ENCODE measurements at regions not wholly inside any gene's neighbourhood (a gene's known extent, or its start where the extent isn't known, plus 50 kb on each side); places are given as distances from the start of the nearest gene placed in this dataset.

- H3K9ac ChIP-seq (ENCODE audit: low read length), result no peak overlapping the region
- H3K27me3 ChIP-seq (ENCODE audit: control insufficient read depth, insufficient read depth, low read length), result no peaks in the 10 kb centered on the region
- H3K9me3 ChIP-seq (ENCODE audit: control insufficient read depth, low read depth, low read length), result no peaks in the 10 kb centered on the region
- H3K4me3 ChIP-seq (ENCODE audit: low read length), result no peak overlapping the region
- H3K36me3 ChIP-seq (ENCODE audit: control insufficient read depth, low read depth, low read length), result no peaks in the 10 kb centered on the region
- H3K27ac ChIP-seq (ENCODE audit: low read length), result no peak overlapping the region
- H3K4me1 ChIP-seq (ENCODE audit: control insufficient read depth, low read depth, low read length), result no peaks in the 10 kb centered on the region
Measured at GRCh38 chr2:192313773-192314172, 119.0 kb upstream of the TMEFF2 start.

GRCh38 chr2:192311701-192312460, 117.1 kb upstream of the TMEFF2 start:
- H3K4me1 ChIP-seq (ENCODE audit: control insufficient read depth, low read depth, low read length), result no peaks in the 10 kb centered on the region
- H3K27me3 ChIP-seq (ENCODE audit: control insufficient read depth, insufficient read depth, low read length), result no peaks in the 10 kb centered on the region
- H3K36me3 ChIP-seq (ENCODE audit: control insufficient read depth, low read depth, low read length), result no peaks in the 10 kb centered on the region
- no peak overlapping the region for H3K27ac ChIP-seq (ENCODE audit: low read length)
- no peak overlapping the region for H3K9ac ChIP-seq (ENCODE audit: low read length)
- H3K4me3 ChIP-seq (ENCODE audit: low read length), result no peak overlapping the region
- H3K9me3 ChIP-seq (ENCODE audit: control insufficient read depth, low read depth, low read length), result no peaks in the 10 kb centered on the region

- H3K4me3 ChIP-seq (ENCODE audit: low read length), result no peak overlapping the region
- no peaks in the 10 kb centered on the region for H3K27me3 ChIP-seq (ENCODE audit: control insufficient read depth, insufficient read depth, low read length)
- H3K36me3 ChIP-seq (ENCODE audit: control insufficient read depth, low read depth, low read length), result no peaks in the 10 kb centered on the region
- H3K9me3 ChIP-seq (ENCODE audit: control insufficient read depth, low read depth, low read length), result no peaks in the 10 kb centered on the region
- H3K4me1 ChIP-seq (ENCODE audit: control insufficient read depth, low read depth, low read length), result no peaks in the 10 kb centered on the region
- no peak overlapping the region for H3K9ac ChIP-seq (ENCODE audit: low read length)
- no peak overlapping the region for H3K27ac ChIP-seq (ENCODE audit: low read length)
Measured at GRCh38 chr2:192307530-192307929, 112.8 kb upstream of the TMEFF2 start.

- no peaks in the 10 kb centered on the region for H3K9me3 ChIP-seq (ENCODE audit: control insufficient read depth, low read depth, low read length)
- H3K27me3 ChIP-seq (ENCODE audit: control insufficient read depth, insufficient read depth, low read length), result no peaks in the 10 kb centered on the region
- H3K27ac ChIP-seq (ENCODE audit: low read length), result no peak overlapping the region
- no peaks in the 10 kb centered on the region for H3K4me1 ChIP-seq (ENCODE audit: control insufficient read depth, low read depth, low read length)
- no peak overlapping the region for H3K4me3 ChIP-seq (ENCODE audit: low read length)
- H3K9ac ChIP-seq (ENCODE audit: low read length), result no peak overlapping the region
- no peaks in the 10 kb centered on the region for H3K36me3 ChIP-seq (ENCODE audit: control insufficient read depth, low read depth, low read length)
Measured at GRCh38 chr2:192298664-192299063, 103.9 kb upstream of the TMEFF2 start.

GRCh38 chr2:192292478-192292877, 97.7 kb upstream of the TMEFF2 start:
- Histone ChIP-seq H3K36me3 (ENCODE audit: control insufficient read depth, low read depth, low read length) (no peaks in the 10 kb centered on the region), H3K4me1 (ENCODE audit: control insufficient read depth, low read depth, low read length) (no peaks in the 10 kb centered on the region), H3K4me3 (ENCODE audit: low read length) (no peak overlapping the region), H3K9ac (ENCODE audit: low read length) (no peak overlapping the region), H3K27ac (ENCODE audit: low read length) (no peak overlapping the region), H3K9me3 (ENCODE audit: control insufficient read depth, low read depth, low read length) (no peaks in the 10 kb centered on the region), H3K27me3 (ENCODE audit: control insufficient read depth, insufficient read depth, low read length) (no peaks in the 10 kb centered on the region)

GRCh38 chr2:192288295-192288694, 93.6 kb upstream of the TMEFF2 start:
- Histone ChIP-seq H3K27me3 (ENCODE audit: control insufficient read depth, insufficient read depth, low read length) (no peaks in the 10 kb centered on the region), H3K27ac (ENCODE audit: low read length) (no peak overlapping the region), H3K9me3 (ENCODE audit: control insufficient read depth, low read depth, low read length) (no peaks in the 10 kb centered on the region), H3K4me1 (ENCODE audit: control insufficient read depth, low read depth, low read length) (no peaks in the 10 kb centered on the region), H3K36me3 (ENCODE audit: control insufficient read depth, low read depth, low read length) (no peaks in the 10 kb centered on the region), H3K9ac (ENCODE audit: low read length) (no peak overlapping the region), H3K4me3 (ENCODE audit: low read length) (no peak overlapping the region)

GRCh38 chr2:192286093-192286701, 91.5 kb upstream of the TMEFF2 start:
- Histone ChIP-seq H3K36me3 (ENCODE audit: control insufficient read depth, low read depth, low read length) (no peaks in the 10 kb centered on the region), H3K4me1 (ENCODE audit: control insufficient read depth, low read depth, low read length) (no peaks in the 10 kb centered on the region), H3K9ac (ENCODE audit: low read length) (no peak overlapping the region), H3K4me3 (ENCODE audit: low read length) (no peak overlapping the region), H3K27me3 (ENCODE audit: control insufficient read depth, insufficient read depth, low read length) (no peaks in the 10 kb centered on the region), H3K9me3 (ENCODE audit: control insufficient read depth, low read depth, low read length) (no peaks in the 10 kb centered on the region), H3K27ac (ENCODE audit: low read length) (no peak overlapping the region)

- Histone ChIP-seq H3K4me3 (ENCODE audit: low read length) (no peak overlapping the region), H3K9ac (ENCODE audit: low read length) (no peak overlapping the region), H3K27me3 (ENCODE audit: control insufficient read depth, insufficient read depth, low read length) (no peaks in the 10 kb centered on the region), H3K9me3 (ENCODE audit: control insufficient read depth, low read depth, low read length) (no peaks in the 10 kb centered on the region), H3K27ac (ENCODE audit: low read length) (no peak overlapping the region), H3K4me1 (ENCODE audit: control insufficient read depth, low read depth, low read length) (no peaks in the 10 kb centered on the region), H3K36me3 (ENCODE audit: control insufficient read depth, low read depth, low read length) (no peaks in the 10 kb centered on the region)
Measured at GRCh38 chr2:192283450-192283849, 88.7 kb upstream of the TMEFF2 start.

GRCh38 chr2:192278701-192279100, 84.0 kb upstream of the TMEFF2 start:
- Histone ChIP-seq H3K27ac (ENCODE audit: low read length) (no peak overlapping the region), H3K4me3 (ENCODE audit: low read length) (no peak overlapping the region), H3K9ac (ENCODE audit: low read length) (no peak overlapping the region), H3K4me1 (ENCODE audit: control insufficient read depth, low read depth, low read length) (no peaks in the 10 kb centered on the region), H3K36me3 (ENCODE audit: control insufficient read depth, low read depth, low read length) (no peaks in the 10 kb centered on the region), H3K27me3 (ENCODE audit: control insufficient read depth, insufficient read depth, low read length) (no peaks in the 10 kb centered on the region), H3K9me3 (ENCODE audit: control insufficient read depth, low read depth, low read length) (no peaks in the 10 kb centered on the region)

GRCh38 chr2:192277494-192278109, 82.9 kb upstream of the TMEFF2 start:
- Histone ChIP-seq H3K36me3 (ENCODE audit: control insufficient read depth, low read depth, low read length) (no peaks in the 10 kb centered on the region), H3K9me3 (ENCODE audit: control insufficient read depth, low read depth, low read length) (no peaks in the 10 kb centered on the region), H3K27me3 (ENCODE audit: control insufficient read depth, insufficient read depth, low read length) (no peaks in the 10 kb centered on the region)

GRCh38 chr2:192275632-192276031, 80.9 kb upstream of the TMEFF2 start:
- H3K9ac ChIP-seq (ENCODE audit: low read length), result no peak overlapping the region
- H3K9me3 ChIP-seq (ENCODE audit: control insufficient read depth, low read depth, low read length), result no peaks in the 10 kb centered on the region
- H3K36me3 ChIP-seq (ENCODE audit: control insufficient read depth, low read depth, low read length), result no peaks in the 10 kb centered on the region
- no peak overlapping the region for H3K27ac ChIP-seq (ENCODE audit: low read length)
- no peak overlapping the region for H3K4me3 ChIP-seq (ENCODE audit: low read length)
- no peaks in the 10 kb centered on the region for H3K4me1 ChIP-seq (ENCODE audit: control insufficient read depth, low read depth, low read length)
- no peaks in the 10 kb centered on the region for H3K27me3 ChIP-seq (ENCODE audit: control insufficient read depth, insufficient read depth, low read length)

More at GRCh38 chr2:192277494-192278109, 82.9 kb upstream of the TMEFF2 start:
- Histone ChIP-seq H3K9ac (ENCODE audit: low read length) (no peak overlapping the region), H3K4me3 (ENCODE audit: low read length) (no peak overlapping the region), H3K4me1 (ENCODE audit: control insufficient read depth, low read depth, low read length) (no peaks in the 10 kb centered on the region), H3K27ac (ENCODE audit: low read length) (no peak overlapping the region)

- Histone ChIP-seq H3K4me3 (ENCODE audit: low read length) (no peak overlapping the region), H3K4me1 (ENCODE audit: control insufficient read depth, low read depth, low read length) (no peaks in the 10 kb centered on the region), H3K27ac (ENCODE audit: low read length) (no peak overlapping the region), H3K36me3 (ENCODE audit: control insufficient read depth, low read depth, low read length) (no peaks in the 10 kb centered on the region), H3K27me3 (ENCODE audit: control insufficient read depth, insufficient read depth, low read length) (no peaks in the 10 kb centered on the region), H3K9me3 (ENCODE audit: control insufficient read depth, low read depth, low read length) (no peaks in the 10 kb centered on the region), H3K9ac (ENCODE audit: low read length) (no peak overlapping the region)
Measured at GRCh38 chr2:192267484-192267883, 72.8 kb upstream of the TMEFF2 start.
